Uterus (tissue), 2 donors: ENCODE measurements at regions not wholly inside any gene's neighbourhood (a gene's known extent, or its start where the extent isn't known, plus 50 kb on each side); places are given as distances from the start of the nearest gene placed in this dataset.

Experiments
- POLR2A ChIP-seq, 2 donors: fragments of 450-650 bp; IDR thresholded peaks; one replicate each; pipeline ENCODE4 v1.6.1; 2016; ENCODE audit warnings: antibody characterized with exemption in 2 of 2, mild to moderate bottlenecking in 1 of 2, moderate library complexity in 1 of 2
- TF ChIP-seq, protein P1 (sequence below), 4 experiments: fragments of 200-600 bp in 2 of 4; fragments of 450-650 bp in 2 of 4; sonication (generic) in 2 of 4; IDR thresholded peaks; one replicate each; pipeline ENCODE4 v1.5.1; 2016 to 2019; ENCODE audit warnings: antibody characterized with exemption in 4 of 4, mild to moderate bottlenecking in 2 of 4, moderate library complexity in 1 of 4

DNA sequence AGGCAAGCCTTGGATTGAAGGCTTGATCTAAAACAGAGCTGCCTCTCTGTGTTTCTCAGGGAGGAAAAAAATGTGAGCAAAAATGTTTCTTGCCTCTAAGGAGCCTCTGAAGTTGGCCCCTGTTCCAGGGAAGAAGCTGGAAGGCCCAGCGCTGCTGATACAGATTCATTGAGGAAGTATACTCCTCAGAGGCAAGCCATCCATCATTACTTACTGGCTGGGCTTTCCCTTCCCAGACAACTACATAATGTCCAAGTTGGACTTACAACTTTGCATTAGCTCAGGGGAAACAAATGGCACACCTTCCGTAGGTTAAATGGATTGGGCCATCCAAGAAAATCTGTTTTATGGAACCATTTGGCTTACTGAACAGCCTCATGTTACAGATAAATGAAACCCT is 263.7 kb upstream of the SEL1L start:
- TF ChIP-seq, protein P1, sequence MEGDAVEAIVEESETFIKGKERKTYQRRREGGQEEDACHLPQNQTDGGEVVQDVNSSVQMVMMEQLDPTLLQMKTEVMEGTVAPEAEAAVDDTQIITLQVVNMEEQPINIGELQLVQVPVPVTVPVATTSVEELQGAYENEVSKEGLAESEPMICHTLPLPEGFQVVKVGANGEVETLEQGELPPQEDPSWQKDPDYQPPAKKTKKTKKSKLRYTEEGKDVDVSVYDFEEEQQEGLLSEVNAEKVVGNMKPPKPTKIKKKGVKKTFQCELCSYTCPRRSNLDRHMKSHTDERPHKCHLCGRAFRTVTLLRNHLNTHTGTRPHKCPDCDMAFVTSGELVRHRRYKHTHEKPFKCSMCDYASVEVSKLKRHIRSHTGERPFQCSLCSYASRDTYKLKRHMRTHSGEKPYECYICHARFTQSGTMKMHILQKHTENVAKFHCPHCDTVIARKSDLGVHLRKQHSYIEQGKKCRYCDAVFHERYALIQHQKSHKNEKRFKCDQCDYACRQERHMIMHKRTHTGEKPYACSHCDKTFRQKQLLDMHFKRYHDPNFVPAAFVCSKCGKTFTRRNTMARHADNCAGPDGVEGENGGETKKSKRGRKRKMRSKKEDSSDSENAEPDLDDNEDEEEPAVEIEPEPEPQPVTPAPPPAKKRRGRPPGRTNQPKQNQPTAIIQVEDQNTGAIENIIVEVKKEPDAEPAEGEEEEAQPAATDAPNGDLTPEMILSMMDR (IDR thresholded peaks at IDR 0.05), result no peak
- no peak for TF ChIP-seq POLR2A (IDR thresholded peaks at IDR 0.05)
